Activated CD4-positive, alpha-beta T cell treated with anti-CD3 and anti-CD28 coated beads, Interleukin-2, amount 50 U/mL, for 48 hours (primary cell): ENCODE measurements at regions not wholly inside any gene's neighbourhood (a gene's known extent, or its start where the extent isn't known, plus 50 kb on each side); places are given as distances from the start of the nearest gene placed in this dataset.
"Not testable (repeated sequence)": the region's sequence is repeated elsewhere in the genome, so short reads cannot be mapped to it uniquely, and the experiment has no call there.

ENCODE experiments used
- DNase-seq, 2 experiments: peaks; one replicate each; pipeline ENCODE4 v3.0.0-alpha.2; 2020

GRCh38 chr11:27241311-27242122 is 121.5 kb downstream of the CCDC34 start:
- no peak for DNase-seq

GRCh38 chr11:27239305-27239942 is 123.6 kb downstream of the CCDC34 start:
- no peak for DNase-seq

- no peak for DNase-seq
These were observed 124.2 kb downstream of the CCDC34 start for GRCh38 chr11:27238811-27239210.

- DNase-seq: no peak
These were observed 125.4 kb downstream of the CCDC34 start for GRCh38 chr11:27237643-27238042.

- no peak for DNase-seq
These were observed 128.1 kb downstream of the CCDC34 start for GRCh38 chr11:27234961-27235360.

- no peak for DNase-seq
These were observed 128.9 kb downstream of the CCDC34 start for GRCh38 chr11:27234043-27234668.

GRCh38 chr11:27233654-27234042 is 129.4 kb downstream of the CCDC34 start:
- no peak for DNase-seq

GRCh38 chr11:27231530-27231929 is 131.5 kb downstream of the CCDC34 start:
- DNase-seq: no peak

GRCh38 chr11:27230192-27230572 is 132.8 kb downstream of the CCDC34 start:
- DNase-seq: no peak

- no peak for DNase-seq
These were observed 133.4 kb downstream of the CCDC34 start for GRCh38 chr11:27229511-27230191.

GRCh38 chr11:27228906-27229290 is 134.1 kb downstream of the CCDC34 start:
- DNase-seq: no peak

GRCh38 chr11:27228232-27228905 is 134.6 kb downstream of the CCDC34 start:
- no peak for DNase-seq

GRCh38 chr11:27227736-27228135 is 135.3 kb downstream of the CCDC34 start:
- DNase-seq: no peak

- not testable (repeated sequence) for DNase-seq
These were observed 143.5 kb downstream of the CCDC34 start for GRCh38 chr11:27219487-27220039.

- DNase-seq: no peak
These were observed 144.5 kb downstream of the CCDC34 start for GRCh38 chr11:27218421-27219038.

GRCh38 chr11:27217948-27218420 is 145.0 kb downstream of the CCDC34 start:
- DNase-seq: no peak

GRCh38 chr11:27217496-27217895 is 145.5 kb downstream of the CCDC34 start:
- no peak for DNase-seq

GRCh38 chr11:27216270-27217149 is 146.5 kb downstream of the CCDC34 start:
- DNase-seq: no peak

- no peak for DNase-seq
These were observed 147.3 kb downstream of the CCDC34 start for GRCh38 chr11:27215471-27216269.

- no peak for DNase-seq
These were observed 148.3 kb downstream of the CCDC34 start for GRCh38 chr11:27214713-27215112.
